Lung microvascular endothelial cell (primary cell): ENCODE measurements at regions not wholly inside any gene's neighbourhood (a gene's known extent, or its start where the extent isn't known, plus 50 kb on each side); places are given as distances from the start of the nearest gene placed in this dataset.
"Not testable (repeated sequence)": the region's sequence is repeated elsewhere in the genome, so short reads cannot be mapped to it uniquely, and the experiment has no call there.

Experiments
- DNase-seq, 2 donors: peaks; one replicate each; pipeline versions ENCODE4 v3.0.0 to v3.0.0-alpha.2; 2010; ENCODE audit warnings: low read depth in 2 of 2

DNA sequence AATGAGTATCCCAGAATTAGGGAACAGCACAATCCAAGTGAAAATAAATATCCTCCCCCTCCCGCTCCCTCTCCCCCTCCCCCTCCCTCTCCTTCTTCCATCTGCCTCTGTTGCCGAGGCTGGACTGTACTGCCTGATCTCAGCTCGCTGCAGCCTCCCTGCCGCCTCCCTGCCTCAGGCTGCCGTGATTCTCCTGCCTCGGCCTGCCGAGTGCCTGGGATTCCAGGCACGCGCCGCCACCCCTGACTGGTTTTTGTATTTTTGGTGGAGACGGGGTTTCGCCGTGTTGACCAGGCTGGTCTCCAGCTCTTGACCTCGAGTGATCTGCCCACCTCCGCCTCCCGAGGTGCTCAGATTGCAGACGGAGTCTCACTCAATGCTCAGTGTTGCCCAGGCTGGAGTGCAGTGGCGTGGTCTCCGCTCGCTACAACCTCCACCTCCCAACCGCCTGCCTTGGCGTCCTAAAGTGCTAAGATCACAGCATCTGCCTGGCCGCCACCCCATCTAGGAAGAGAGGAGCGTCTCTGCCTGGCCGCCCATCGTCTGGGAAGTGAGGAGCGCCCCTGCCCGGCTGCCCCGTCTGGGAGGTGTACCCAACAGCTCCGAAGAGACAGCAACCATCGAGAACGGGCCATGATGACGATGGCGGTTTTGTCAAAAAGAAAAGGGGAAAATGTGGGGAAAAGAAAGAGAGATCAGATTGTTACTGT lies 178.9 kb upstream of the IPO5 start:
- DNase-seq = not testable (repeated sequence)

DNA sequence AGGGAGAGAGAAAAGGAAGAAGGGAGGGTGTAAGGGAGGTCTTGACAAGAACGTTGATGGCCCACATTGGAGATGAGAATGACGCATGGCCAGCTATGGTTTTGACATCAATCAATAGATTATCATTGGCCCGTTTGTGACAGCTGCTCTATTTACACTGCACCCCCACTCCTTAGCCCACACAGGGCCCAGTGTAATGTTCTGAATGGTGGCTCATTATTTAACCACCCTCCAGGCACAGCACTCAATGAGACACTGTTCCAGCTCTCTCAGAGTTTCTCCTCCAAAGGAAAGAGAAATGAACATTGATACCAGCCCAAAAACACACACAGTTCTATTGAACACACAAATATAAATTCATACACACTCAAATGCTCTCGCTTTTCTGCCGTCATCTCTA lies 173.0 kb upstream of the IPO5 start:
- no peak for DNase-seq

DNA sequence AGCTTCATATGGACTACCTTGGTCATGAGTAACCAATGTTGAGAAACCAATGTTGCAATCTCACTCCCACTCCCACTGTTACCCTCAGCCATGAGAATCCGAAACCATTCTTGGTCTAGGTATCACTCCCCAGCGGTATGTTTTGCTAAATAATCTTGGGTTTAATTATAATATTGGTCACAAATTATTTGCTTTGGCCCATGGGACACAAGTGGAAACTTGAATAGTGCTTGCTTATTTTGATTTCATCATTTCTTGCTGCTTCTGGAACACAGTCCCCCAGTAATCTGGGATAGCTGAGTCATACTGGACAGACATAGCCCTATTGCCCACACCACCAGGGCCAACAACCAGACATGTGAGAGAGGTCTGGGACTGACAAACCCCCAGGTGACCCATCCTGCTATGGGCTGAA lies 171.6 kb upstream of the IPO5 start:
- no peak for DNase-seq

DNA sequence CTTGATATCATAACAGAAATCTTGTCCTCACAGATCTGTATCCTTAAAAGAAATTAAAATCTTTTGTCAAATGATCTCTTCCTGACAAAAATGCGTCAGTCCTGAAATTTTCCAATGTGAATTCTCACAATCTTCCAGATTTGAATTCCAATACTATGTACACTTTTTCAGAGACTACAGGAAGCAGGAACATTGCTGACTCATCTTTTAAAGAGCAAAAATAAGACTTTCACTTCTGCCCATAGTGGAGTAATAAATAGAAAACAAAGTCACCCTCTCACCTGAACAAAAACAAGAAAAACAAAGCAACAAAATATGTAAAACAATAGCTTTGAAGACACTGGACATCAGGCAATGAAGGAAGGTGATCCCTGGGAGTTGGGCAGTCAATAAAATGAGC lies 167.0 kb upstream of the IPO5 start:
- DNase-seq = peak in 1 of 2 donors; percentile 6

DNA sequence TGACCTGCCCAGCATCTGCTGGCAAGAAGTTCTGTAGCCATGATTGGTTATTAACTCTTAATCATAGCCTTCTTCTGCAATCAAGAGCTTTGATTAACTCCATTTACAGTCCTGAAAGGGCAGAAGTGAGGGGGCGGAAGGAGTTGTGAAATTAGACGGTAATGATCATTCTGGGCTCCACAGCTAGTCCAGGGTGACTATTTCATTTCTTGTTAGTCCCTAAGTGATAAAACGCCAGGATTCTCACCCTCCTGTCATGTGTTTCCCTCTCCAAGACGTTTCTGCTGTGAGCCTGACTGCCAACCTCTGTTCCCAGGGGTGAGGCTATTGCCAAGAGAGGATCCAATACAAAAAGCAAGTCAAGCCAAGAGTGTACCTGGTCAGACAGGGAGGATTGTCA lies 155.9 kb upstream of the IPO5 start:
- no peak for DNase-seq

DNA sequence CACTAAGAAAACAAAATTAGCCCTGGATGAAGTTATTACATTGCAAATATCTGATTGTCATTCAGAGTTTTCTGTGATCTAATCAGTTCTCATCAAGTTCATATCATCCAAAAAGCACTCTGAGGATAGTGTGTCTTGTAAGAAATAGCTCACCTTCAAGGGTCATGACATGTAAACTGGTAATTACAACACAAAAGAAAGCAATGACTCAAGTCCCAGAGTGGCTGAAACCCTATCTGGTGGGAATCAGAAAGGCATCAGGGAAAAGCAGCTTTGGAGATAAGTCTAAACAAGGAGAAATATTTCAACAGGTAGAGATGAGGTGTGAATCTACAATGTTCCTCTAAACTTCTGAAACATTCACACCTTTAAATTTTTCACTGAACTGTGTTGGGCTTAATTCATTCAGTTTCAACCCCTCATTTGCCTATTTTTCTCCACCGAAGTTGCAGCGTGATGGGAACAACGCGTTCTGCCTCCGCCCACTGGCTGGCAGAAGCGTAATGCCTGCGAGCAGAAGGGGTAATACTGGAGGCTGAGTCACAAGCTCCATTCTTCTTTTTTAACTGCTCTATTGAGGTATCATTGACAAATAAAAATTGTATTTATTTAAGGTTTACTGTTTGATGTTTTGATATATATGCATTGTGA lies 155.2 kb upstream of the IPO5 start:
- DNase-seq = no peak

DNA sequence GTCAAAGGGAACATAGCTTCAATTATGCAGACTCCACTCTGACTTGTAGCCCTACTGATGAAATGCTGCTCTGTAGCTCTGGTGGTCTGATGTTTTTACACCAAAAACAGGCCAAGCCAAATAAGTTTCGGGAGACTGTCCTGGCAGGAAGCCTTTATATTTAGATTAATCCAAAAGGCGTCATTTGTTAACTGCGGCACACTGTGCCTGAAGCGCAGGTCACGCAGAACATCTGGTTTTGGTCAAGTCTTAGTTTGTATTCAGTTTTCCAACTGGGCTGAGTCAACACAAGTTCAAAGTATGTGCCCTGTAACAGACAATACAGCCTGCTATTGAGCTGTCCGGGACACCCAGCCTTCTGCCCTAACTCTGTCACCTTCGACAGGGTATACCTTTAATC lies 154.6 kb upstream of the IPO5 start:
- DNase-seq = no peak

DNA sequence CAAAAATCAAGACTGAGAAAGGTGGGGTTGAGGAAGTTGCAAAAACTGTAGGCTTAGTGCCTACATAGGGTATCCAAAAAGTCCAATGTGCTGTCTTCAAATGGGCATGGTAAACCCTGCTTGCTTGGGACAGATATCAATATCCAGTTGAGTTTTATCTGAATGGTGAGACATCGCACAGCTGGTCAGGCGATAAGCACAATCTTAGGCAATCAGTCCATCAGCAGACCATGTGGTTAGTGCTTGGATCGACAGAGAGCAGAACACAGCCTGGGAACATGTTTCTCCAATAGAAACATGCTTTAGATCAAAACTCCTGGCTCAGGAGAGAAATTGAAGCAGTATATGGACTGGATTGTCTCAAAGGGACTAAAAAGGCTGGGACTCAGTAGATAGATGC lies 151.3 kb upstream of the IPO5 start:
- no peak for DNase-seq

DNA sequence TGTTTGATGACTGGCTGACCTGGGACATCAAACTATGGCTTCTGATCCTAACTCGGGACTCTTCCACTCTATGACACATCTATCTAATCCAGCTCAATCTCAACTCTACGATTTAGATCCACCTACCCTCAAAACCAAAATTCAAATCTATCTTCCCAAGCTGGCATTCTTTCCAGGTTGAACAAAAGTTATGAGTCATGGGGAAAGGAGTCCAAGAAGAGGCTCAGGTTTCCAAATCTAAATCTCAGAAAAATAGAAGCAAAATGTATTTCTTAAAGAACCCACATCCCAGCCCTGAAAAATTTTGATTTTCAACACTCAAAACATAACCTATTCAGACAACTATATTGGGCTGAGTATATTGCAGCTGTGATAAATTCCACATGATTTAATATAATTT lies 143.9 kb upstream of the IPO5 start:
- no peak for DNase-seq

DNA sequence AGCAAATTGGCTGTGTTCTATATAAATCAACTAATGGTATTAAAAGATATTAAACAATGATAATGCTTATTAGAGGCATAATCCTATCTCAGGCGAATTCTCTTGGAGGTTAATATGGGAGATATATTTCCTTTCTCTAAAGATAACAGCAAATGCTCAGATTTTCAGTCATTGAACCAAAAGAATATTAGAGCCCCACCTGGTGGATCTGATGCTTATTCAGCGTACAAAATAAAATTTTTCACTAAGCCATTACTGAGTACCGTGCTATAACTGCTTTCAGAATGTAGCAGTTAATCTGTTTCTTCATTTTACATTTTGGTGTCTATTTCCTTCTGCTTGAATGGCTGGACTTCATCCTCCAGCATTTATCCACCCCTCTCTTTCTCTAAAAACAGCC lies 143.3 kb upstream of the IPO5 start:
- peak; percentile 7 to 20 for DNase-seq

DNA sequence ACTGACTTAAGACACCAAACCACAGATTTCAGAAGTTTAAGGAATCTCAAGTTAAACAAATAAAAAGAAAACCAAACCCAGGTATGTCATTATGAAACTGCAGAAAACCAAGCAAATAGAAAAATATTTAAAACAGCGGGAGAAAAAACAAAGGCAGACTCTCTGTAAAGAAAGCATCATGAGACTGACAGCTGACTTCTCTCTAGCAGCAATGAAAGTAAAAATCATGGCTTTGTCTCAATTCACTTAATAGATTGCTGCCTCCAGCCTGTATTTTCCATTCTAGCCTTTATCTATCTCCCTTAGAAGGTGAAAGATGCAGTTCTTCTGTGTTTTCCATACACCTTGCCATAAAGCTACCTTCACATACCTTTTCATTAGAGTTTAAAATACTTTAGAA lies 131.1 kb upstream of the IPO5 start:
- DNase-seq = no peak

DNA sequence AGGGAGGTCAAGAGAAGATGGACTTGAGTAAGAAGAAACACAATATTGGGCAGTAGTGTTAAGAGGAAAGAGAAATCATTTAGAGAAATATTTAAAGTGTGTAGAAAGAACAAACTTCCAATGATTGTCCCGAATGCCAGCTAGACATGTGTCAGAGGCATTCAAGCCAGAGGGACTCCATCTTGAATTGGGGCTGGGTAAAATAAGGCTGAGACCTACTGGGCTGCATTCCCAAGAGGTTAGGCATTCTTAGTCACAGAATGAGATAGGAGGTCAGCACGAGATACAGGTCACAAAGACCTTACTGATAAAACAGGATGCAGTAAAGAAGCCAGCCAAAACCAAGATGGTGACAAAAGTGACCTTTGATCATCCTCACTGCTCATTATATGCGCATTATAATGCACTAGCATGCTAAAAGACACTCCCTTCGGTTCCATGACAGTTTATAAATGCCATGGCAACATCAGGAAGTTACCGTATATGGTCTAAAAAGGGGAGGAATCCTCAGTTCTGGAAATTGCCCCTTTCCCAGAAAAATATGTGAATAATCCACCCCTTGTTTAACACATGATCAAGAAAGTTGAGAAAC lies 127.0 kb upstream of the IPO5 start:
- DNase-seq = no peak

DNA sequence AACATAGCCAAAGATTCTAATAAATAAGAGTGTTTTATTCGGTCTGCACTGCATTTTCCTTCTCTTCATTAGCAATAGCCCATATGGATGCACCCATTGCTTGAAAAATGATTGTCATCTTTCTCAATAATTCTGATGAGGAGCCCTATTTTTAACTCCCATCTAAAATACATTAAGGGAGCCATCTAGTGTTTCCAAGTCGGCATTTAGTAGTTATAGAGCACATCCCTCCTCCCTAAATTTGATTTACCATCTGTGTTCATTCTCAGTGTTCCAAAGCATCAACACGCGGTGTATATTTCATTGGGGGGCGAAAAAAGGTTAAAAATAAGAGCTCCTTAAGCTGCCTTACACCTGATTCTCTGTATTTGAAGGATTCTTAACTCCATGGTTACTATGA lies 119.2 kb upstream of the IPO5 start:
- no peak for DNase-seq

DNA sequence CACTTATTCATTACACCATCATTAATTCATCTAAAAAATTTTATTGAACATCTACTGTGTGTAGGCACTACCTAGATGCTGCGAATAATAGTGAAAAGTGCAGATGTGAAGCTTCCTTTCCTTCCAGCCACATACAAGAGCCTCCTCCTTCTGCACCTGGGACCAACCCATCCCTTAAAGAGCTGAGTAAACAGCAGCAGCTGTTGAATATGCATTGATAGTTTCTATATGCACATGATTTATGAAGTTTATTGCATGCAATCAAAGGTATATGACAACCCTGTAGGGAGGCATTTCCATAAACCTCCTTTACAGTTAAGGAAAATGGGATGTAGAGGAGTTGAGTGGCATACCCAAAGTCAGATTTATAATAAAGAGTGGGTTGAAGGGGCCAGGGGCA lies 110.3 kb upstream of the IPO5 start:
- no peak for DNase-seq

DNA sequence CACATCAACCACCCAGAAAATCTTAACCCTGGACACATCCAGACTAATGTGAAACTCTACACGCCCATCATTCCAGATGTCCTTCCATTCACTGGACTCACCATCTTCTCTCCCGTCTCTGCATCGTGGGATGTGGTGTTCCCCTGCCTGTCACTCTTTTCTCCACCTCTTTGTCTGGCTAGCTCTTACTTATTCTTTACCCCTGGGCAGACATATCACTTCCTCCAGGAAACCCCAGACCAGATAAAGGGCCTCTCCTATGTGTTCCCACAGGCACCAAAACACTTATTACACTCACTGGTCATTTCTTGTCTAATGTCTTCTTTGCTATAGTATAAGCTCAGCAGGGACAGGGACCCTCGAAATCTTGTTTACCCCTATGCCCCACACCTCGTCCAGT lies 109.3 kb upstream of the IPO5 start:
- peak in 1 of 2 donors; percentile 12 for DNase-seq

DNA sequence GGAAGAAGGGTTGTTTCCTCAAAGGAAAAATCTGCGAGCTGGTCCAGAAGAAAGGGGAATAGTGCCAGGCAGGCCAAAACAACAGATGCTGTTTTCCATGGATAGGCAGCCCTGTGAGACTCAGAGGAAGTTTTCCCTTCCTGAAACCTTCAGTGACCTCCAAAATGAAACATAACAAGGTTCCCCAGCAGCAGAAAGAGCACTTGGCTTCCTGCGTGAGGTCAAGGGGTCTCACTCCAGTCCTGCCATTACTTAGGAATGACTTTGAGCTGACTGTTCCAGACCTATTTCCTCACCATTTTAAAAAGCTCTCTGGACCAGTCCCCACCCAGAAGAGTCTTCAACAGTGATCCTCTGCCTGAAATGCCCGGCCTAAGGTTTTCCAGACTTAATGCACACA lies 104.6 kb upstream of the IPO5 start:
- DNase-seq = peak in 1 of 2 donors; percentile 84

DNA sequence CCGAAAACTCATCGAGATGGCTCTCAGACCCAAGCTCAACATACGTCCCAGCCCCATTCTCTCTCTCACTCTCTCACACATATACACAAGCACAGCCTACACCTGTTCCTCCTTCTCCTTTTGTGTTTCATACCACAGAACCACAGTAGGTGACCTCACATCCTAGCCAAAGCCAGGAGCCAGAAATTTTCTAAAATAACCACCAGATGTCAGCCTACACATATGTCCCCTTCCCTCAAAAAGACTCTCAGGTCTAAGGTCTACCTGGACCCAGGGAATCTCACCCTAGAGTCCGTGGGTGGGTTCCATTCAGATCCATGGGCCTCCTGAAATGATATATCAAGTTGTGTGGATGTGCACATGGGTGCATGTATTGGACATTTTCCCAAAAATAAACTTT lies 104.2 kb upstream of the IPO5 start:
- peak; percentile 27 to 48 for DNase-seq

DNA sequence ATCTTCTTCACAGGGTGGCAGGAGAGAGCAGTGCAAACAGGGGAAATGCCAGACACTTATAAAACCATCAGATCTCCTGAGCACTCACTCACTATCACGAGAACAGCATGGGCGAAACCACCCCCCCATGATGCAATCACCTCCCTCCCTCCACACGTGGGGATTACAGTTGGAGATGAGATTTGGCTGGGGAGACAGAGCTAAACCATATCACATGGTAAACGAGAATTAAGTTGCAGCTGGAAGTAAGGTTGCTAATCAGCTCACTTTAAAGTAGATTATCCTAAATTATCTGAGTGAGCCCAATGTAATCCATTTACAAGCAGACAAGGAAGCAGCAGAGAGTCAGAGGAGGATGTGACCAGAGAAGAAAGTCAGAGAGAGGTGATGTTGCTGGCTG lies 102.2 kb upstream of the IPO5 start:
- no peak for DNase-seq

DNA sequence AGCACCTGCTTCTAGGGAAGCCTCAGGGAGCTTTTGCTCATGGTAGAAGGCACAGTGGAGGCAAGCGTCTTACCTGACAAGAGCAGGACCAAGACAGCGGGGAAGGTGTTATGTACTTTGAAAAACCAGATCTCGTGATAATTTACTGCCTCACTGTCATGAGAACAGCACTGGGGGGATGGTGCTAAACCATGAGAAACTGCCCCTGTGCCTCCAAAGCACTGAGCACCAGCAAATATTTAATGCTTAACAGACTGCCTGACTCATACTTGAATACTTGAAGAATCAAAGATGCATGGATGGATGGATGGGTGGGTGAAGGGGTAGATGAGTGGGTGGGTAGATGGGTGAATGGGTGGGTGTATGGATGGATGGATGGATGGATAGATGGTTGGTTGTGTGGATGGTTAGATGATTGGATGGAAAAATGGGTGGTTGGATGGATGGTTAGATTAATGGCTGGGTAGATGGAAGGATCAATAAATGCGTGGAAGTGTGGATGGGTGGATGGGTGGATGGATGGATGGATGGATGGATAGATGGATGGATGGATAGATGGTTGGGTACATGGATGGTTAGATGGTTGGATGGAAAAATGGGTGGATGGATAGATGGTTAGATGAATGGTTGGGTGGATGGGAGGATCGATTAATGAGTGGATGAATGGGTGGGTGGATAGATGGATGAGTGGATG lies 101.1 kb upstream of the IPO5 start:
- no peak for DNase-seq

DNA sequence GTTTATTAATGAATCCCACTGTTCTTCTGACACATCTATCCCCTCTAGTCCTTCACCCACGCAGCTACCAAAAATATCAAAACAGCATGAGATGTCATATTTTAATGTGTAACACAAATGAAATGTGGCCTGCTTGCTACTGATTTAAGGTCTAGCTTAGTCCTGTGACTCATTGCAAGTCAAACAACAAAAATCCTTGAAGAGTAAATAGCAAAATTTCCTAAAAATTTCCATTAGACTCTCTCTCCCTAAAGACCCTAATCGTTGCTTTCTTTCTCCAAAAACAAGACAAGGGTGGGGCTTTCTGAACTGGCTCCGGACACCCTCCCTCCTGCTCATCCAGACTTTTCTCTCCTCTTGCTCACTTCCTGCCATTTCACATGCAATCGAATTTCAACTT lies 99.9 kb upstream of the IPO5 start:
- no peak for DNase-seq

DNA sequence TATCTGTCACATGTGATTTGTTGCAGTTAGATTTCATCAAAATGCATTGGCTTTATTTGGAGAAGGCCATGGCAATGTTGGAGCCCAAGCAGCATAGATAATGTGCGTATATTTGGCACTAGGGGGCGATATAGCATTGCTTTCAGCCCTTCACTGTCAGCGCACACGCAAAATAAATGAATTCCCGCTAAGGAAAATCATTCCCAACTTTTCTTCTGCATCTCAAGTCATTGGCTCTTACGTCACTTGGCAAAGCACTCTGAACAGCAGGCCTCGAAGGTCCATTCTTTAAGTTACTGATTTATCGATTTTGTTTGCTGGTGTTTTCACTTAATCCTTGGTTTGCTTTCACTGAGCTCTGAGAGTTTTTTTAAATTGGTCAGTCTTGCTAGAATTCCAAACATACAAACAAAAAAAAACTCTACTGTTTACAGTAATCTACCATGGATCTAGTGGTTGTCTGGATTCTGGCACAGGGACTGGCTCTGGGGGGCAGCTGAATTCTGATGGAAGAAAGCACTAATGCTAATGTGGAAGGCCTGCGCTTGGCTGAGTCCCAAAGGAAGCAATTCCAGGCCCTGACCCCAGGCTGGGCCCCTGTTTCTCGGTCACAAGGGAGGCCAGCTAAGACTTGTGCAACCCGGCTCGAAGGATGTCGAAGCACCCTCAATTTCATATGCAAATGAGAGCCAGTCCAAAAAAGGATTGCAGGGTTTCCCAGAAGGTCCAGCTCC lies 97.7 kb upstream of the IPO5 start:
- peak; percentile 75 to 79 for DNase-seq

DNA sequence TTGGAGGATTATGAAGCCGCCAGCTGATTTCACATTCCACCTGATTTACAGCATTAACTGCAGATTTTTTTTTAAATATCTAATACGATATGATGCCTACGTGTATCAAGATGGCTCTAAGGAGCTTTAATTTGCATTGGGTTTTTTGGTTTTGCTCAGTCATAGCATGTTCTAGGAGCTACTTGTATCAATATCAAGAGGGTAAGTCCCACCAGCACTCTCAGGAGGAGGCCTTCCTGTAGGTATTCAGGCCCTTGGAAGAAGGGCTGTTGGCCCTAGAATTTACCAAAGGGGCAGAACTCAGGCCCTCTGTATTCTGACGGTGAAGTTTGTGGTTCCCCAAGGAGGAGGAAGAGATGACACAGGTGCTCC lies 97.2 kb upstream of the IPO5 start:
- DNase-seq = no peak
